HUES48 (cell line): ENCODE measurements at regions not wholly inside any gene's neighbourhood (a gene's known extent, or its start where the extent isn't known, plus 50 kb on each side); places are given as distances from the start of the nearest gene placed in this dataset.
"Not testable (repeated sequence)": the region's sequence is repeated elsewhere in the genome, so short reads cannot be mapped to it uniquely, and the experiment has no call there.

Experiments
- H3K27ac ChIP-seq: one replicate; pipeline ENCODE4 v1.7.0; 2013; ENCODE audit warnings: low read depth, low read length, inconsistent platforms
- H3K27me3 ChIP-seq: 2 replicates; pipeline ENCODE4 v1.6.1; 2013; ENCODE audit warnings: mild to moderate bottlenecking, low read length; ENCODE audit not compliant: control insufficient read depth, insufficient read depth
- H3K36me3 ChIP-seq: 2 replicates; pipeline ENCODE4 v1.6.1; 2013; ENCODE audit warnings: low read length; ENCODE audit not compliant: control insufficient read depth, insufficient read depth
- H3K4me1 ChIP-seq: 2 replicates; pipeline ENCODE4 v1.6.1; 2013; ENCODE audit warnings: mild to moderate bottlenecking, low read length; ENCODE audit not compliant: control insufficient read depth, insufficient read depth
- H3K4me3 ChIP-seq: 2 replicates; pipeline ENCODE4 v1.5.1; 2013; ENCODE audit warnings: mild to moderate bottlenecking, low read depth, low read length
- H3K9ac ChIP-seq: 2 replicates; pipeline ENCODE4 v1.6.1; 2013; ENCODE audit warnings: mild to moderate bottlenecking, low read depth, low read length, moderate library complexity
- H3K9me3 ChIP-seq: 2 replicates; pipeline ENCODE4 v1.6.1; 2013; ENCODE audit warnings: low read length; ENCODE audit not compliant: control insufficient read depth, insufficient read depth

DNA sequence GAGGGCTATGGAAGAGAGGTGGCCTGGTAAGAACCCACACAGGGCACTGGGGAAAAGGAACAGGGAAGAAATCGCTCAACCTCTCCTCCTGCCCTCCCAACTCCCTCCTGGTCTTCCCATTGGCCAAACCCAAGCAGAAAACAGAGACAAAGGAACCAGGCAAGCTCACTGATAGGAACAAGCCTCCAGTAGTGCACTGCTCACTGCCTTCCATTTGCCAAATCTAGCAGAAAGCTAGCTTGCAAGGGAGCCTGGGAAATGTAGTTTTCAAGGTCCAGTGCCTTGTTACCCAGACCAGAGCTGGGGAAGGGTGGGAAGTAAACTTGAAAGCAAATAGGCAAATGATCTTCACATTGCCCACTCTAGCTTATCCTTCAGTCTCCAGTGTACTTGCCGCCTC, 556.1 kb upstream of the AUTS2 start:
- no peak overlapping the region for H3K27ac ChIP-seq
- no peaks in the 10 kb centered on the region for H3K36me3 ChIP-seq
- H3K27me3 ChIP-seq = no peaks in the 10 kb centered on the region
- 0 out of 2 replicates have a peak, but pooled peaks cover 4% of the 10 kb centered on the region for H3K9me3 ChIP-seq
- H3K9ac ChIP-seq = no peak overlapping the region
- H3K4me1 ChIP-seq = no peaks in the 10 kb centered on the region
- no peak overlapping the region for H3K4me3 ChIP-seq

DNA sequence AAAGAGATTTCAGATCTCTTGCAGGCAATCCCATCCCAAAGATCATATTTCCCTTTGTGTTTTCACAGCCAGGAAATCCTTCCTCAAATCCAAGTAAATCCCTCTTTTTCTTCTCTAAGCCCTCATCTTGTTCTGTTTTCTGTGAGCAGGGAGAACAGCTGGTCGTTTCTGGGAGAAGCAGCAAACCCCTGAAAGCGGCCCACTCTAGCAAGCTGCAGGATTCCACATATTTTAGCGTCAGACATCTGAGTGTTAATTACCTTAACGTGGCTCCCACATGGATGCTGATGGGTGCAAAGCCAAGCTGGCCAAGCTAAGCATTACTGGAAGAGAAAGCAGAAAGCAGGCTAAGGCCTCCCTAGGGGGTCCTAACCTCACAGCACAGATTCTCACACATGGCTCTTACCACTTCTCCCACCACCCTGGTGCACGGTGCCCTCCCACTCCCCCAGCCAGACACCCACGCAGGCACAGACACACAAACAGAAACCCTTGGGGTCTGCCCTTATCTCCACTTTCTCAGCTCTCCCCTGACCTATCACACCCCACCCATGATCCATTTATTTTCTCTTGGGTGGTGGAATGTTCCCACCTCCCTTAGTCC, 551.0 kb upstream of the AUTS2 start:
- Histone ChIP-seq H3K36me3 (no peaks in the 10 kb centered on the region), H3K4me3 (no peak overlapping the region), H3K9me3 (0 out of 2 replicates have a peak, but pooled peaks cover 4% of the 10 kb centered on the region), H3K4me1 (no peaks in the 10 kb centered on the region), H3K27me3 (no peaks in the 10 kb centered on the region), H3K9ac (no peak overlapping the region), H3K27ac (no peak overlapping the region)

DNA sequence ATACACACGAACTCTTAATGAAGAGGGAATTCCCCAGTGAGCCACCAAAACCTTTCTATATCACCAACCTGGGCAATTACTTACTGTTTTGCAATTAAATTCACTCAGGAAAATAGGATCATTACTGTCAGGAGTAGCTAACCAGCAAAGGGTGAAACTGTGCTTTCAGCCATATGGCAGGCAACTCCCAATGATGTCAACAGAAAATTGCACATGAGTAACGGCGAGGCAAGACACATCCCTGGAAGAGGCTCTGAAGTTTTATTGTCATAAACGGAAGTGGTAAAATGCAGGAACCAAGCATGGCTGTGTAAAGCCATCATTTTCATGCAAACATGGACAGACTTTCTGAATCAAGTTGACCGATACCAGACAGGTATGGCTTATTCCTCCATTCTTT, 548.9 kb upstream of the AUTS2 start:
- no peak overlapping the region for H3K9ac ChIP-seq
- 0 out of 2 replicates have a peak, but pooled peaks cover under 1% of the 10 kb centered on the region for H3K9me3 ChIP-seq
- H3K27ac ChIP-seq = no peak overlapping the region
- H3K27me3 ChIP-seq = no peaks in the 10 kb centered on the region
- H3K4me3 ChIP-seq = no peak overlapping the region
- H3K36me3 ChIP-seq = no peaks in the 10 kb centered on the region
- H3K4me1 ChIP-seq = no peaks in the 10 kb centered on the region

DNA sequence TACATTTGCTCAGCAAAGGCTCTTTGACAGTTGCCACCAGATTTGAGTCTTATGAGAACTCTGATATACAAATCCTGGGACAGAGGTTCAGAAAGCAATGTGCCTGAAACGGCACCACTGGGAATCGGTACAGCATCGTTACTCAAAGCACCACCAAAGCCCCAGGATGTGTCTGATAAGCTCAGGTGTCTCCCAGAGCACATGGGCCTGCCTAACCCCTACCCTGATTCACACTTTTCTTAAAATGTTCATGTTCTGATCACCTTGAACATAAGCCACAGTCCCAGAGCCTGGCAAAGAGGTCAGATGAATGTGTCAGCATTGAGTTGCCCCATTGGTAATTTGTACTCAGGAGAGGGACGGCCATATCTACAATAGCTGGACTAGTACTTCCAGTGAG, 545.8 kb upstream of the AUTS2 start:
- Histone ChIP-seq H3K4me1 (no peaks in the 10 kb centered on the region), H3K27me3 (no peaks in the 10 kb centered on the region), H3K9me3 (no peaks in the 10 kb centered on the region), H3K36me3 (no peaks in the 10 kb centered on the region), H3K9ac (no peak overlapping the region), H3K27ac (no peak overlapping the region), H3K4me3 (no peak overlapping the region)

DNA sequence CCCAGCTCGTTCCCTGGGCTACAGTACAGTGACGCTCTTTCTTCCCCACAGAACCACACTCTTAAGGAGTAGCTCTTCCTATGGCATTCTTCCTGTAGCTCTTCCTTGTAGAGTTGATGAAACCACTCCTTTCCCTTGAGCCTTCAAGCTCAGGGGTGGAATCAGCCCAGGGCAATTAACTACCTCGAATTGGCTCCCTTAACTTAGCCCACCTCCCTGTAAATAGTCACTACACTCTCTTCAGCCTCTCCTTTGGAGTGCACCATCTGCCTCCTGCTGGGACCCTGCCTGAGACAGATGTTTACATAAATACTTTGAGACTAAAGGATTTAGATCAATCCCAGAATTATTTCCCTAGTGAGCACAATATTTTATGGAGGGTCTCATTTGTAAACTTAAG, 537.8 kb upstream of the AUTS2 start:
- no peak overlapping the region for H3K9ac ChIP-seq
- H3K27ac ChIP-seq = no peak overlapping the region
- H3K9me3 ChIP-seq = 0 out of 2 replicates have a peak, but pooled peaks cover 3% of the 10 kb centered on the region
- H3K4me1 ChIP-seq = no peaks in the 10 kb centered on the region
- H3K36me3 ChIP-seq = no peaks in the 10 kb centered on the region
- H3K27me3 ChIP-seq = no peaks in the 10 kb centered on the region
- no peak overlapping the region for H3K4me3 ChIP-seq

DNA sequence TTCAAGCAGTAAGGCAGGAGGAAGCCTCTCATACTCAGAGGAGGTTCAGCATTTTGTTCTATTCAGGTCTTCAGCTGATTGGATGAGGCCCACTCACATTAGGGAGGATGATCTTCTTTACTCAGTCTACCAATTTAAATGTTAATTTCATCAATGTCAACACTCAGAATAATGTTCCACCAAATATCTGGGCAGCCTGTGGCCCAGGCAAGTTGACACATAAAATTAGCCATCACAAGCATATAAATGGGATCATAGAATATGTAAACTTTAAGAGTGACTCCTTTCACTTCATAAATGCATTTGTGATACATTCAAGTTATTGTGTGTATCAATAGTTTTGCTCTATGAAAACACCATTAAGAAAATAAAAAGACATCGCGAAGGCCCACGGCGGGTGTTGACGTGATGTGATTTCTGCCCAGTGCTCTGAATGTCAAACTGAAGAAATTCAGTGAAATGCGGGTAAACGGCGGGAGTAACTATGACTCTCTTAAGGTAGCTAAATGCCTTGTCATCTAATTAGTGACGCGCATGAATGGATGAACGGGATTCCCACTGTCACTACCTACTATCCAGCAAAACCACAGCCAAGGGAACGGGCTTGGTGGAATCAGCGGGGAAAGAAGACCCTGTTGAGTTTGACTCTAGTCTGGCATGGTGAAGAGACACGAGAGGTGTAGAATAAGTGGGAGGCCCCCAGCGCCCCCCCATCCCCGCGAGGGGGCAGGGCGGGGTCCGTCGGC, 536.1 kb upstream of the AUTS2 start:
- Histone ChIP-seq H3K9ac (no peak overlapping the region), H3K27ac (no peak overlapping the region), H3K4me1 (no peaks in the 10 kb centered on the region), H3K36me3 (no peaks in the 10 kb centered on the region), H3K9me3 (0 out of 2 replicates have a peak, but pooled peaks cover 3% of the 10 kb centered on the region), H3K4me3 (no peak overlapping the region), H3K27me3 (no peaks in the 10 kb centered on the region)

DNA sequence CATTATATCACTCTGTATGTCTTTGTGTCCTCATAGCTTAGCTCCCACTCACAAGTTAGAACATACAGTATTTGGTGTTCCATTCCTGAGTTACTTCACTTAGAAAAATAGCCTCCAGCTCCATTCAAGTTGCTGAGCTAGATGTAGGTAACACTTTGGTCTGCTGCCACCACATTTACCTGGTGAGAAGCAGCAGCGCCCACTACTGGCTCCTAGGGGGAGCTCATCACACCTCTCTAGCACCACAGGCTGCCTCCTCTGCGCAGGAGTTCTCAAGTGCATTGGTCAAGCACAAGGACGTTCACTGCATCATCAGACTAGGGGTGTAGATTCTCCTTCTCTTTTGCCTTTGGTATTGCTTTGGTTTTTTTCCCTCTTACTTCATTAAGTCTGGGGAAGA, 530.9 kb upstream of the AUTS2 start:
- Histone ChIP-seq H3K4me1 (no peaks in the 10 kb centered on the region), H3K27me3 (no peaks in the 10 kb centered on the region; the same call in 1 of the 2 replicates), H3K4me3 (no peak overlapping the region), H3K27ac (no peak overlapping the region), H3K36me3 (no peaks in the 10 kb centered on the region), H3K9me3 (peaks cover 7% of the 10 kb centered on the region), H3K9ac (no peak overlapping the region)

DNA sequence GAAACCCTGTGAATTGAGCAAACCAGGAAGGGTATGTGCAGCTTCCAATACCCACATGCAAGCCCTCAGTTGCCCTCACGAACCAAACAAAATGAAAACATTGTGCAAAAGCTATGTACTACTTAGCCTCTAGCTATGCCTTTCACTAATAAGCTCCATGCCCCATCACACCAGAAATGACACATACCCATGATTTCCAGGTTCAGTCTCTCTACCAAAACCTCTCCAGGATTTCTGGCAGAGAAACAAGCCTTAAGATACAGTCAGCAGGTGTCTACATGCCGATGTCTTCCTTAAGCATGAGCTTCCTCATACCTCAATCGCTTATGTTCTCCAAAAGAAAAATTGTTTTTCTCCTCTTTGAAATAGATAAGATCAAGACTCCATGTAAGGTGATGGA, 527.8 kb upstream of the AUTS2 start:
- Histone ChIP-seq H3K27me3 (no peaks in the 10 kb centered on the region; the same call in 1 of the 2 replicates), H3K36me3 (no peaks in the 10 kb centered on the region), H3K4me1 (no peaks in the 10 kb centered on the region), H3K9ac (no peak overlapping the region), H3K9me3 (peaks cover 7% of the 10 kb centered on the region), H3K4me3 (no peak overlapping the region), H3K27ac (no peak overlapping the region)

DNA sequence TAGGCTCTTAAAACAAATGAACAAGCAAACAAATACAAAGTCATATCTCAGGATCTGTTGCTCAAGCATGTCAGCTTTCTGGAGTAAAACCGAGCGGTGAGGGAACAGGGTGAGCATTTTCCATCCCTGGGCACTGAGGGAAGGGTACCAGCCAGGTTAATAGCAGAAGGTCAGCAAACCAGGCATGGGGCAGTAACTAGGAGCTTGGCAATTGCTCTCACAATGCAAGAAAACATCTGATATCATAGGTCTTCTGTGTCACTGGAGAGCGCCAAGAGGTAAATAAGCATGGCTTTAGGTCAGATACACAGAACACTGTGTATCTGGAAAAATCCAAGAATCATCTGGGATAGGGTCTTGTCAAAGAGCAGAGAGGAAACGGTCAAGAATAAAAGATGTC, 521.7 kb upstream of the AUTS2 start:
- H3K4me3 ChIP-seq = no peak overlapping the region
- H3K9ac ChIP-seq = no peak overlapping the region
- H3K27ac ChIP-seq = no peak overlapping the region
- H3K9me3 ChIP-seq = no peaks in the 10 kb centered on the region; the same call in 1 of the 2 replicates
- no peaks in the 10 kb centered on the region for H3K27me3 ChIP-seq
- H3K36me3 ChIP-seq = no peaks in the 10 kb centered on the region
- H3K4me1 ChIP-seq = peaks cover 8% of the 10 kb centered on the region

DNA sequence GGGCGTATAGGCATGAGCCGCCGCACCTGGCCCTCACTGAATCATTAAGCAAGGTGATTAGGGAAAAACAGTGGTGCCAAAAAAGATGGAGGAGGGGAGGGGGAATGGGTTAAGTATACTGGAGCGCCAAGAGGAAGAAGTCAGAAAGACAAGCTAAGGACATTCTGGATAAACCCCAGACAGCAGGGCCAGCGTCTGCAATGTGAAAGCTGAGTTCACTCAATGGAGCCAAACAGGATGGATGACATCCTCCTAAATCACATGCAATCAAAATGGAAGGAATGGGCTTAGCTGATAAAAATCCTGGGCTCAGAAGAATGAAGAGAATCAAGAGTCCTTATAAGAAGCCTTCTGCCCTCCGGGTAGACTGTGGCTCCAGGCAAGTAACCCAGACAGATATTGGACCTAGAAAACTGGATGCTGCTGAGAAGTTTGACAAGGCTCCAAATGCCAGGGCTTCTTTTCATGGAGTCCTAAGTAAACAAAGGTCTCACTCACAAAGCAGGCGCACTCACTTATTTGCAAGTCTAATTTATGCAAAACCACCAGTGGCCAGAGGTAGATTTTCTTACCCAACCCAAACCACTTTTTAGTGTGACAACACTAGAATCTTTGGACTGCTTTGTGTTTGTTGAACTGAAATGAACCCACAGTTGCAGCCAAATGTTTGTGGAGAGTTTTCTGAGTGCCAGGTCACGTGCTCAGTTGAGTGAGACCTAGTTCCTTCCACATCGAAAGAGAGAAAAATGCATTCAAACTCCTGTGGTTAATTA, 519.1 kb upstream of the AUTS2 start:
- Histone ChIP-seq H3K4me1 (peaks cover 8% of the 10 kb centered on the region), H3K9ac (no peak overlapping the region), H3K9me3 (no peaks in the 10 kb centered on the region), H3K4me3 (no peak overlapping the region), H3K36me3 (no peaks in the 10 kb centered on the region), H3K27me3 (no peaks in the 10 kb centered on the region), H3K27ac (no peak overlapping the region)

DNA sequence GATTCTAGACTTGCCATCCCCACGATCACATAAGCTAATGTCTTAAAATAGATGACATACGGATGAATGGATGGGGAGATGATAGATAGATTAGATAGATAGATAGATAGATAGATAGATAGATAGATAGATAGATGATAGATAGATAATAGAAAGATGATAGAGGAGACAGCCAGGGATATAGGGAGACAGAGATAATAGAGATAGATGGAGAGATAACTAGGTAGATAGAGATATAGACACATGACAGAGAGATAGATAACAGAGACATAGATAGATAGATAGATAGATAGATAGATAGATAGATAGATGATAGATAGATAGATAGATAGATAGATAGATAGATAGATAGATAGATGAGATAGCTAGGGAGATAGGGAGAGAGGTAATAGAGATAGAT, 511.0 kb upstream of the AUTS2 start:
- not testable (repeated sequence) for H3K4me3 ChIP-seq, H3K36me3 ChIP-seq, H3K27ac ChIP-seq, H3K4me1 ChIP-seq, H3K27me3 ChIP-seq, H3K9me3 ChIP-seq, H3K9ac ChIP-seq
